GM12874 (cell line): ENCODE measurements at regions not wholly inside any gene's neighbourhood (a gene's known extent, or its start where the extent isn't known, plus 50 kb on each side); places are given as distances from the start of the nearest gene placed in this dataset.

Source experiments
- CTCF ChIP-seq: IDR thresholded peaks from 2 replicates; pipeline ENCODE4 v1.5.1; 2011; ENCODE audit warnings: low read depth, mild to moderate bottlenecking, control low read depth, low read length, moderate library complexity; ENCODE audit not compliant: insufficient read depth

- no peak for TF ChIP-seq CTCF
Measured at GRCh38 chr7:25893436-25893835, 258.6 kb upstream of the NFE2L3 start.

GRCh38 chr7:25894002-25894901 is 257.7 kb upstream of the NFE2L3 start:
- no peak for TF ChIP-seq CTCF

- TF ChIP-seq CTCF, result peak; percentile 76
Measured at GRCh38 chr7:25894902-25895791, 256.9 kb upstream of the NFE2L3 start.

GRCh38 chr7:25895792-25896171 is 256.2 kb upstream of the NFE2L3 start:
- TF ChIP-seq CTCF, result no peak

GRCh38 chr7:25897261-25897782 is 254.7 kb upstream of the NFE2L3 start:
- TF ChIP-seq CTCF, result no peak

GRCh38 chr7:25900245-25900644 is 251.8 kb upstream of the NFE2L3 start:
- no peak for TF ChIP-seq CTCF

GRCh38 chr7:25900877-25901276 is 251.1 kb upstream of the NFE2L3 start:
- TF ChIP-seq CTCF, result no peak
